Hepatocyte (in vitro differentiated cells): ENCODE measurements at regions not wholly inside any gene's neighbourhood (a gene's known extent, or its start where the extent isn't known, plus 50 kb on each side); places are given as distances from the start of the nearest gene placed in this dataset.
A peak's percentile ranks its signal among the peaks of the same experiment; 100 is the strongest.

Experiments
- DNase-seq: peaks from one replicate; pipeline ENCODE4 v3.0.0-alpha.2; 2016; ENCODE audit warnings: low spot score
- H2AFZ ChIP-seq: fragments of 200-600 bp; sonication (generic); 2 replicates; pipeline ENCODE4 v1.6.0; 2016; ENCODE audit warnings: antibody characterized with exemption, mild to moderate bottlenecking
- H3K27ac ChIP-seq: fragments of 200-600 bp; sonication (generic); 2 replicates; pipeline ENCODE4 v1.5.1; 2016; ENCODE audit warnings: mild to moderate bottlenecking
- H3K27me3 ChIP-seq: fragments of 200-600 bp; sonication (generic); 2 replicates; pipeline ENCODE4 v1.6.1; 2016
- H3K36me3 ChIP-seq: fragments of 200-600 bp; sonication (generic); replicated peaks from 2 replicates; pipeline ENCODE4 v1.5.1; 2016; ENCODE audit warnings: low read depth; ENCODE audit not compliant: insufficient read depth
- H3K4me1 ChIP-seq: fragments of 200-600 bp; sonication (generic); 2 replicates; pipeline ENCODE4 v1.5.1; 2016; ENCODE audit warnings: mild to moderate bottlenecking, moderate library complexity; ENCODE audit not compliant: insufficient read depth
- H3K4me2 ChIP-seq: fragments of 200-600 bp; sonication (generic); 2 replicates; pipeline ENCODE4 v1.6.0; 2016
- H3K4me3 ChIP-seq: fragments of 200-600 bp; sonication (generic); 2 replicates; pipeline ENCODE4 v1.5.1; 2016; ENCODE audit warnings: mild to moderate bottlenecking
- H3K79me2 ChIP-seq: fragments of 200-600 bp; sonication (generic); 2 replicates; pipeline ENCODE4 v1.6.0; 2017; ENCODE audit warnings: mild to moderate bottlenecking
- H3K9me2 ChIP-seq: fragments of 200-600 bp; sonication (generic); replicated peaks from 2 replicates; pipeline ENCODE4 v1.6.0; 2017; ENCODE audit warnings: mild to moderate bottlenecking; ENCODE audit not compliant: insufficient read depth
- H3K9me3 ChIP-seq: fragments of 200-600 bp; sonication (generic); 2 replicates; pipeline ENCODE4 v1.5.1; 2016; ENCODE audit warnings: low read depth, mild to moderate bottlenecking
- H4K20me1 ChIP-seq: fragments of 200-600 bp; sonication (generic); 2 replicates; pipeline ENCODE4 v1.6.0; 2016; ENCODE audit warnings: mild to moderate bottlenecking; ENCODE audit not compliant: insufficient read depth, poor library complexity, severe bottlenecking
- CTCF ChIP-seq: fragments of 200-600 bp; sonication (generic); IDR thresholded peaks from 2 replicates; pipeline ENCODE4 v1.5.1; 2016; ENCODE audit warnings: antibody characterized with exemption, mild to moderate bottlenecking; ENCODE audit not compliant: poor library complexity
- EZH2 ChIP-seq: fragments of 200-600 bp; sonication (generic); IDR thresholded peaks from 2 replicates; pipeline ENCODE4 v1.6.1; 2016; ENCODE audit warnings: antibody characterized with exemption, mild to moderate bottlenecking, borderline replicate concordance
- EZH2phosphoT487 ChIP-seq: fragments of 200-600 bp; sonication (generic); IDR thresholded peaks from one replicate; pipeline ENCODE4 v1.6.1; 2018; ENCODE audit warnings: antibody characterized with exemption, mild to moderate bottlenecking, low read depth, moderate library complexity; ENCODE audit not compliant: unreplicated experiment, severe bottlenecking
- WGBS: methylation state at CpG from one replicate; pipeline ENCODE4 v1.1.6; 2016; ENCODE audit warnings: low lambda C conversion rate; ENCODE audit errors: missing lambda C conversion rate; 5-methylcytosine and 5-hydroxymethylcytosine counted together

GRCh38 chr5:126054577-126055347 is 368.4 kb upstream of the GRAMD2B start:
- Histone ChIP-seq H3K4me1 (peaks cover 8% of the 10 kb centered on the region), H3K9me3 (no peaks in the 10 kb centered on the region), H3K27ac (no peak overlapping the region), H3K27me3 (no peaks in the 10 kb centered on the region), H3K36me3 (no peaks in the 10 kb centered on the region), H3K79me2 (no peaks in the 10 kb centered on the region), H3K4me3 (no peak overlapping the region), H3K9me2 (no peaks in the 10 kb centered on the region), H4K20me1 (no peaks in the 10 kb centered on the region), H2AFZ (no peak overlapping the region), H3K4me2 (peak overlapping the region; percentile 54)
- TF ChIP-seq EZH2 (no peak), EZH2phosphoT487 (no peak), CTCF (no peak)
- 29% methylated on average over 10 of the region's 10 CpGs for WGBS
- no peak for DNase-seq

- Histone ChIP-seq H2AFZ (no peak overlapping the region), H3K4me1 (peaks cover 8% of the 10 kb centered on the region), H3K4me2 (peak overlapping the region; percentile 54), H4K20me1 (no peaks in the 10 kb centered on the region), H3K27ac (no peak overlapping the region), H3K9me3 (no peaks in the 10 kb centered on the region), H3K9me2 (no peaks in the 10 kb centered on the region), H3K79me2 (no peaks in the 10 kb centered on the region), H3K36me3 (no peaks in the 10 kb centered on the region), H3K4me3 (no peak overlapping the region), H3K27me3 (no peaks in the 10 kb centered on the region)
- 49% methylated on average over 2 of the region's 2 CpGs for WGBS
- no peak for DNase-seq
- TF ChIP-seq CTCF (no peak), EZH2phosphoT487 (peak; percentile 59), EZH2 (no peak)
Observed at GRCh38 chr5:126055348-126055729, 367.9 kb upstream of the GRAMD2B start.

GRCh38 chr5:126056352-126056751 is 366.9 kb upstream of the GRAMD2B start:
- 70% methylated on average over 1 of the region's 1 CpG for whole genome bisulfite sequencing
- H3K27ac ChIP-seq = no peak overlapping the region
- no peaks in the 10 kb centered on the region for H4K20me1 ChIP-seq
- no peaks in the 10 kb centered on the region for H3K9me3 ChIP-seq
- H3K36me3 ChIP-seq = no peaks in the 10 kb centered on the region
- no peak for DNase-seq
- no peaks in the 10 kb centered on the region for H3K9me2 ChIP-seq
- TF ChIP-seq CTCF (no peak), EZH2 (no peak), EZH2phosphoT487 (peak; percentile 80)
- peaks cover 8% of the 10 kb centered on the region for H3K4me1 ChIP-seq
- H3K79me2 ChIP-seq = no peaks in the 10 kb centered on the region
- no peak overlapping the region for H2AFZ ChIP-seq
- no peak overlapping the region for H3K4me3 ChIP-seq
- H3K27me3 ChIP-seq = no peaks in the 10 kb centered on the region
- no peak overlapping the region for H3K4me2 ChIP-seq
